LNCAP (cell line): ENCODE measurements at regions not wholly inside any gene's neighbourhood (a gene's known extent, or its start where the extent isn't known, plus 50 kb on each side); places are given as distances from the start of the nearest gene placed in this dataset.

Source experiments
- TF ChIP-seq, protein P1 (sequence below): fragments of 450-650 bp; IDR thresholded peaks from 2 replicates; pipeline ENCODE4 v1.5.1; 2017; ENCODE audit warnings: mild to moderate bottlenecking

- TF ChIP-seq, protein P1, sequence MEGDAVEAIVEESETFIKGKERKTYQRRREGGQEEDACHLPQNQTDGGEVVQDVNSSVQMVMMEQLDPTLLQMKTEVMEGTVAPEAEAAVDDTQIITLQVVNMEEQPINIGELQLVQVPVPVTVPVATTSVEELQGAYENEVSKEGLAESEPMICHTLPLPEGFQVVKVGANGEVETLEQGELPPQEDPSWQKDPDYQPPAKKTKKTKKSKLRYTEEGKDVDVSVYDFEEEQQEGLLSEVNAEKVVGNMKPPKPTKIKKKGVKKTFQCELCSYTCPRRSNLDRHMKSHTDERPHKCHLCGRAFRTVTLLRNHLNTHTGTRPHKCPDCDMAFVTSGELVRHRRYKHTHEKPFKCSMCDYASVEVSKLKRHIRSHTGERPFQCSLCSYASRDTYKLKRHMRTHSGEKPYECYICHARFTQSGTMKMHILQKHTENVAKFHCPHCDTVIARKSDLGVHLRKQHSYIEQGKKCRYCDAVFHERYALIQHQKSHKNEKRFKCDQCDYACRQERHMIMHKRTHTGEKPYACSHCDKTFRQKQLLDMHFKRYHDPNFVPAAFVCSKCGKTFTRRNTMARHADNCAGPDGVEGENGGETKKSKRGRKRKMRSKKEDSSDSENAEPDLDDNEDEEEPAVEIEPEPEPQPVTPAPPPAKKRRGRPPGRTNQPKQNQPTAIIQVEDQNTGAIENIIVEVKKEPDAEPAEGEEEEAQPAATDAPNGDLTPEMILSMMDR, result no peak
Observed at GRCh38 chr18:27656167-27656778, 471.2 kb upstream of the CHST9 start.

GRCh38 chr18:27653247-27653646, 468.1 kb upstream of the CHST9 start:
- TF ChIP-seq, protein P1, result no peak

DNA sequence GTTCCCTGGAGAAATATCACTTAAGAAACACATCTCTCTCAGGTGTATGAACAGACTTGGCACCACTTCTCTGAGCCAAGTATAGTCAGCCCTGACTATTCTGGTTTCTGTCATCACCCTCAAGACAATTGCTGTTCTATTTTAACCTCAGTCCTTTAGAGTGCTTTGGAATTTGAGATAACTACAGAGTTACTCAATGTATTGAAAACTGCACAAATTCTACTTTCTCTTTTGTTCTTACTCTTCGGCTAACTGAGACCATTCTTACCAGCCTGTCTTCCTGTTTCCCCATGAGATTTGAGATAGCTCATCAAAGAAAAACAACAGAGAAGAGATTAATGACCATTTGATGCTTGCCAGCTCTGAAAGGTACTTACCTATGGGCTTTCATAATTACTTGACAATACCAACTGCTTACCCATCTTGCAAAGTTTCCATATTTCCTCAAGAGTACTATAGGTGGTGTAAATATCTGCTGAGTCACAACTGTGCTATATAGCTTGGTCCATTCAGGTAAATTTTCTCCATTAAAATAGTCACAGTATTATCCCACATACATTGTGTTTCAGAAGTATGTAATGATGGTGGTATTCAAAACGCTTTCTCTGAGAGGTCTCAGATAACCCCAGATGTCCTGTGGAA, 467.5 kb upstream of the CHST9 start:
- TF ChIP-seq, protein P1, result no peak

DNA sequence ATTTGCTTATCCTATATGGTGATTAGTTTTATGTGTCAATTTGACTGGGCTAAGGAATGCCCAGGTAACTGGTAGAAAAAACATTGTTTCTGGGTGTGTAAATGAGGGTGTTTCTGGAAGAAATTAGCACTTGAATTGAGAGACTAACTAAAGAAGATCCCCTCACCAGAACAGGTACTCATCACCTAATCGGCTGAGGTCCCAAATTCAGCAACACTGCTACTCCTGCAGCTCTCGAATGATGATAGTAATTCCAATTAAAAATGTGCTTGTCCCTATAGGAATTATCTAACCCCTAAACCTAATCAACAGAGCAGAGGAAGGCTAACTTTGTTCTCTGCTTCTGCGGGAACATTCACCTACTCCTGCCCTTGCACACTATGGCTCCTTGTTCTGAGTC, 464.5 kb upstream of the CHST9 start:
- TF ChIP-seq, protein P1, result no peak

GRCh38 chr18:27645929-27646328, 460.8 kb upstream of the CHST9 start:
- TF ChIP-seq, protein P1, result no peak

DNA sequence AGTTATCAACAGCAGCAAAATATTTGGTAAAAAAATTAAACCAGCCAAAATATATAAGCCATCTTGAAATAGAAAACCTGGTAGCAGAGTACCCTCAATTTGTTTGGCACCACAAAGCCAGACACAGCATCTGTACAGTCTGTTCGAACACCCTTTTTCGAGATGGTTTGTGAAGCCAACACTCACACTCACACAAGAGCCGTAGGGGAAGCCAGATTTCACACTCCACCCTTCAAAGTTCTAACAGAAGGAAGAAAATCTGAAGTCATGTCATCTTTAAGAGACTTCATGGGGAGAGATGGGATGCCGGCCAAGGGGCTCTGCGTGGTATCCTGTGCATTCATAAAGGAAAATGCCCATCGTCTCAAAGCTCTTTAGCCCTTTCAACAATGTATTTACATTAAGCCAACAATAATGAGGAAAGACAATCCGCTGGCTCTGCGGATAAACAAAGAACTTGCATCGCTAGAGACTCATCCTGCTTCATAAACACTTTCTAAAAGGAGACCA, 451.5 kb upstream of the CHST9 start:
- TF ChIP-seq, protein P1, result no peak

DNA sequence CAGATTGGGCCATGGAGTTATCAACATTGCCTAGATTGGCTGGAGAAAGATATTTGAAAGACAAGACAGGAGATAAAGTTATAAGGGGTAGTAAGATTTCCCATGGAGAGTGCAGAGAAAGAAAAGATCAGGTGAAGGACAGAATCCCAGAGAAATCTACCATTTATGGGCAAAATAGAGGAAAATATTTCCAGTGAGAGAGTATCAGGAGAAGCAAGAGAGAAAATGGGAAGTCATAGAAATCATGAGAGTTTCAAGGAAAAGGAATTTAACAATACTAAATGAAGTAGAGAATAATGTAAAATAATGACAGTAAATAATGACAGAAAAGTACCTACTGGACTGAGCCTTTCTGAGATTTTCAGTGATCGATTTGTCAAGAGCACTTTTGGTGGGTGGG, 447.6 kb upstream of the CHST9 start:
- TF ChIP-seq, protein P1, result no peak
